Panc1 (cell line): ENCODE measurements at regions not wholly inside any gene's neighbourhood (a gene's known extent, or its start where the extent isn't known, plus 50 kb on each side); places are given as distances from the start of the nearest gene placed in this dataset.

Source experiments
- ATAC-seq: fragments of 200-7000 bp; cut with Tn5 transposase; 2 replicates; pipeline ENCODE4 v1.9.1; 2020; ENCODE audit warnings: mild to moderate bottlenecking, moderate library complexity
- BruUV-seq: library from RNA; stranded (reverse); fragments of 400-500 nt; replicated peaks from 2 replicates; lab custom pipeline; 2021; lab: Mats Ljungman, UMichigan
- CTCF ChIA-PET: fragments of 300-600 bp; sonication (Branson Sonifier 250); formaldehyde crosslinking; loops from one replicate; lab custom pipeline; 2022; ENCODE audit warnings: antibody characterized with exemption; lab: Charles Lee
- POLR2A ChIA-PET: fragments of 300-600 bp; sonication (Branson Sonifier 250); formaldehyde crosslinking; loops from one replicate; lab custom pipeline; 2022; ENCODE audit warnings: antibody characterized with exemption; lab: Charles Lee
- DNase-seq: peaks from one replicate; pipeline ENCODE4 v3.0.0-alpha.2; 2010; ENCODE audit warnings: low read depth, low spot score
- H3K27ac ChIP-seq: 2 replicates; pipeline ENCODE4 v1.5.1; 2011; ENCODE audit warnings: mild to moderate bottlenecking, low read length, inconsistent platforms
- H3K27me3 ChIP-seq: fragments of 200-500 bp; sonication (Bioruptor generic); 2 replicates; pipeline ENCODE4 v1.6.0; 2014; ENCODE audit warnings: low read length, inconsistent platforms; ENCODE audit not compliant: control insufficient read depth, insufficient read depth
- H3K36me3 ChIP-seq: fragments of 200-500 bp; sonication (Bioruptor generic); 2 replicates; pipeline ENCODE4 v1.5.1; 2014; ENCODE audit warnings: inconsistent platforms, mild to moderate bottlenecking, low read length, moderate library complexity; ENCODE audit not compliant: control insufficient read depth, insufficient read depth
- H3K4me1 ChIP-seq: 2 replicates; pipeline ENCODE4 v1.5.1; 2011; ENCODE audit warnings: inconsistent platforms, mild to moderate bottlenecking, low read length, moderate library complexity; ENCODE audit not compliant: control insufficient read depth, insufficient read depth
- H3K4me3 ChIP-seq, 2 experiments: 2 replicates each; pipeline ENCODE4 v1.5.1; 2011 to 2012; ENCODE audit warnings: low read depth in 2 of 2, low read length in 2 of 2, mild to moderate bottlenecking in 2 of 2, inconsistent platforms in 1 of 2, moderate library complexity in 1 of 2
- H3K9me3 ChIP-seq: fragments of 200-500 bp; sonication (Bioruptor generic); 2 replicates; pipeline ENCODE4 v1.5.1; 2014; ENCODE audit warnings: low read depth, mild to moderate bottlenecking, inconsistent platforms, low read length, moderate library complexity; ENCODE audit not compliant: control insufficient read depth, insufficient read depth
- POLR2AphosphoS5 ChIP-seq: IDR thresholded peaks from 2 replicates; pipeline ENCODE4 v1.6.1; 2012; ENCODE audit warnings: mild to moderate bottlenecking, low read depth, low read length, moderate library complexity
- SIN3A ChIP-seq: IDR thresholded peaks from 2 replicates; pipeline ENCODE4 v1.6.1; 2012; ENCODE audit warnings: low read depth, mild to moderate bottlenecking, low read length, moderate library complexity, borderline replicate concordance; ENCODE audit not compliant: insufficient read depth
- TCF7L2 ChIP-seq: IDR thresholded peaks from 2 replicates; pipeline ENCODE4 v1.6.1; 2011; ENCODE audit warnings: mild to moderate bottlenecking, low read depth, low read length, inconsistent platforms
- in situ Hi-C: cut with HindIII; loops from 2 replicates; pipeline ENCODE4 v1.10.0; 2016; ENCODE audit warnings: low sequenced_read_pairs, low pct_unique_long_range_greater_than_20kb
- intact Hi-C: fragments of 100-400 bp; cut with micrococcal nuclease; formaldehyde crosslinking; loops from one replicate; pipeline ENCODE4 v1.10.0; 2022; ENCODE audit not compliant: unreplicated experiment
- TF ChIP-seq, protein P1 (sequence below), 2 experiments: IDR thresholded peaks; 2 replicates each; pipeline ENCODE4 v1.6.1; 2011 to 2012; ENCODE audit warnings: low read depth in 2 of 2, control low read depth in 1 of 2, low read length in 1 of 2, mild to moderate bottlenecking in 1 of 2, moderate library complexity in 1 of 2; ENCODE audit not compliant: insufficient read depth in 1 of 2
- TF ChIP-seq, protein P2 (sequence below): fragments of 450-650 bp; IDR thresholded peaks from 2 replicates; pipeline ENCODE4 v1.5.1; 2017; ENCODE audit warnings: mild to moderate bottlenecking

DNA sequence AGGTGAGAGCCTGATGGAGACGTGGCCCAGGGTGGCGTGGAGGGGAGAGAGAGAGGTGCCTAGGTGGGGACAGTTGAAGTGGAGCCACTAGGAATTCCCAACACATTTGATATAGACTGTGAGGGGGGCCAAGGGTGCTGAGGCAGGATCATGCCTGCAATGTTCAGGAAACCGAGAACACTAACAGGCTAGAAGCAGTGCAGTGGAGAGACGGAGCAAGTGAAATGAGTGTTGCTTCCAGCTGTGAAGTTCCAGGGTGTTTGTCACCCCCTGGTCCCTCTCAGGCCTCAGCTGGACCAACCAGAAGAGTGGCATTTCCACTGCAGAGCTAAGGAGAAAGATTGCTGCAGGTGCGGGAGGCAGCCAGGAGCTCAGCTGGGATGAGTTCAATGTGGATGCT, 127.1 kb downstream of the RIPK4 start:
- no peak overlapping the region for H3K4me3 ChIP-seq
- H3K9me3 ChIP-seq = peaks cover 10% of the 10 kb centered on the region; the same call in 1 of the 2 replicates
- POLR2A ChIA-PET = no interaction called here
- CTCF ChIA-PET = no interaction called here
- peaks cover 35% of the 10 kb centered on the region for H3K4me1 ChIP-seq
- no peak for DNase-seq
- H3K27ac ChIP-seq = peak overlapping the region; percentile 100
- no peaks in the 10 kb centered on the region for H3K36me3 ChIP-seq
- intact Hi-C loops (loop anchor here (5.0 kb wide), 1 partner anchor 38 kb away; no protein-coding TSS in a partner anchor), in situ Hi-C loops (no loop called here)
- TF ChIP-seq POLR2AphosphoS5 (no peak), TCF7L2 (no peak), SIN3A (no peak)
- TF ChIP-seq, protein P1, sequence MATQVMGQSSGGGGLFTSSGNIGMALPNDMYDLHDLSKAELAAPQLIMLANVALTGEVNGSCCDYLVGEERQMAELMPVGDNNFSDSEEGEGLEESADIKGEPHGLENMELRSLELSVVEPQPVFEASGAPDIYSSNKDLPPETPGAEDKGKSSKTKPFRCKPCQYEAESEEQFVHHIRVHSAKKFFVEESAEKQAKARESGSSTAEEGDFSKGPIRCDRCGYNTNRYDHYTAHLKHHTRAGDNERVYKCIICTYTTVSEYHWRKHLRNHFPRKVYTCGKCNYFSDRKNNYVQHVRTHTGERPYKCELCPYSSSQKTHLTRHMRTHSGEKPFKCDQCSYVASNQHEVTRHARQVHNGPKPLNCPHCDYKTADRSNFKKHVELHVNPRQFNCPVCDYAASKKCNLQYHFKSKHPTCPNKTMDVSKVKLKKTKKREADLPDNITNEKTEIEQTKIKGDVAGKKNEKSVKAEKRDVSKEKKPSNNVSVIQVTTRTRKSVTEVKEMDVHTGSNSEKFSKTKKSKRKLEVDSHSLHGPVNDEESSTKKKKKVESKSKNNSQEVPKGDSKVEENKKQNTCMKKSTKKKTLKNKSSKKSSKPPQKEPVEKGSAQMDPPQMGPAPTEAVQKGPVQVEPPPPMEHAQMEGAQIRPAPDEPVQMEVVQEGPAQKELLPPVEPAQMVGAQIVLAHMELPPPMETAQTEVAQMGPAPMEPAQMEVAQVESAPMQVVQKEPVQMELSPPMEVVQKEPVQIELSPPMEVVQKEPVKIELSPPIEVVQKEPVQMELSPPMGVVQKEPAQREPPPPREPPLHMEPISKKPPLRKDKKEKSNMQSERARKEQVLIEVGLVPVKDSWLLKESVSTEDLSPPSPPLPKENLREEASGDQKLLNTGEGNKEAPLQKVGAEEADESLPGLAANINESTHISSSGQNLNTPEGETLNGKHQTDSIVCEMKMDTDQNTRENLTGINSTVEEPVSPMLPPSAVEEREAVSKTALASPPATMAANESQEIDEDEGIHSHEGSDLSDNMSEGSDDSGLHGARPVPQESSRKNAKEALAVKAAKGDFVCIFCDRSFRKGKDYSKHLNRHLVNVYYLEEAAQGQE (IDR thresholded peaks at IDR 0.05; ENCODE audit: insufficient read depth in 1 of 2, low read depth in 2 of 2, low read length in 1 of 2) = no peak
- TF ChIP-seq, protein P2, sequence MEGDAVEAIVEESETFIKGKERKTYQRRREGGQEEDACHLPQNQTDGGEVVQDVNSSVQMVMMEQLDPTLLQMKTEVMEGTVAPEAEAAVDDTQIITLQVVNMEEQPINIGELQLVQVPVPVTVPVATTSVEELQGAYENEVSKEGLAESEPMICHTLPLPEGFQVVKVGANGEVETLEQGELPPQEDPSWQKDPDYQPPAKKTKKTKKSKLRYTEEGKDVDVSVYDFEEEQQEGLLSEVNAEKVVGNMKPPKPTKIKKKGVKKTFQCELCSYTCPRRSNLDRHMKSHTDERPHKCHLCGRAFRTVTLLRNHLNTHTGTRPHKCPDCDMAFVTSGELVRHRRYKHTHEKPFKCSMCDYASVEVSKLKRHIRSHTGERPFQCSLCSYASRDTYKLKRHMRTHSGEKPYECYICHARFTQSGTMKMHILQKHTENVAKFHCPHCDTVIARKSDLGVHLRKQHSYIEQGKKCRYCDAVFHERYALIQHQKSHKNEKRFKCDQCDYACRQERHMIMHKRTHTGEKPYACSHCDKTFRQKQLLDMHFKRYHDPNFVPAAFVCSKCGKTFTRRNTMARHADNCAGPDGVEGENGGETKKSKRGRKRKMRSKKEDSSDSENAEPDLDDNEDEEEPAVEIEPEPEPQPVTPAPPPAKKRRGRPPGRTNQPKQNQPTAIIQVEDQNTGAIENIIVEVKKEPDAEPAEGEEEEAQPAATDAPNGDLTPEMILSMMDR = no peak
- BruUV-seq = no TSS peak
- H3K27me3 ChIP-seq = no peaks in the 10 kb centered on the region
- no peak for ATAC-seq

DNA sequence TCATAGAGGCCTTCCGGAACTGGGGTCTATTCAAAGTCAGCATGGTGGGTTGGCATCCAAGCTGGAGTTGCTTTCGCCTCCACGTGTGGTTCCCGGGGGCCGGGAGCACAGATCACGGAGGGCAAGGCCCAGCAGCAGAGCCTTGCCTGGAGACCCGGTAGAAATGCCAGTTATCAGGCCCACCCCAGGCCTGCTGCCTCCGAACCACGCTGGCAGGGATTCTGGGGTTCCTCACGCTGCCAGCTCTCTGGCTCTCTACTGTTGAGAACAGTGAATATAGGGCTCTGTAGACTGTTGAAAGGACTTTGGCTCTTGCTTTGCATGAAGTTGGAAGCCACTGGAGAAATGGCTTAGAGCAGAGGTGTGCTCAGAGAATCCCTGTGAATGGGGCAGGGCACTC, 127.5 kb downstream of the RIPK4 start:
- TF ChIP-seq, protein P2 = no peak
- TF ChIP-seq TCF7L2 (no peak), POLR2AphosphoS5 (no peak), SIN3A (no peak)
- TF ChIP-seq, protein P1 (IDR thresholded peaks at IDR 0.05; ENCODE audit: insufficient read depth in 1 of 2, low read depth in 2 of 2, low read length in 1 of 2) = no peak
- H3K9me3 ChIP-seq = peaks cover 10% of the 10 kb centered on the region; the same call in 1 of the 2 replicates
- no peak overlapping the region for H3K4me3 ChIP-seq
- H3K27me3 ChIP-seq = no peaks in the 10 kb centered on the region
- CTCF ChIA-PET = no interaction called here
- in situ Hi-C loops (no loop called here), intact Hi-C loops (no loop called here)
- ATAC-seq (no peak), DNase-seq (no peak)
- H3K4me1 ChIP-seq = peaks cover 38% of the 10 kb centered on the region
- H3K27ac ChIP-seq = peak overlapping the region; percentile 100
- no TSS peak for BruUV-seq
- POLR2A ChIA-PET = no interaction called here
- H3K36me3 ChIP-seq = no peaks in the 10 kb centered on the region
